Left hindlimb (tissue), 1 donor: ENCODE measurements at regions not wholly inside any gene's neighbourhood (a gene's known extent, or its start where the extent isn't known, plus 50 kb on each side); places are given as distances from the start of the nearest gene placed in this dataset.

ENCODE experiments used
- DNase-seq: peaks from one replicate; pipeline ENCODE4 v3.0.0-alpha.2; 2018

- no peak for DNase-seq
Observed at GRCh38 chr10:3478153-3478552, 305.6 kb upstream of the PITRM1 start.

GRCh38 chr10:3477683-3478082, 305.1 kb upstream of the PITRM1 start:
- DNase-seq, result no peak

- no peak for DNase-seq
Observed at GRCh38 chr10:3476640-3477448, 304.3 kb upstream of the PITRM1 start.

GRCh38 chr10:3476186-3476585, 303.6 kb upstream of the PITRM1 start:
- DNase-seq, result no peak

GRCh38 chr10:3475367-3475766, 302.8 kb upstream of the PITRM1 start:
- no peak for DNase-seq

- DNase-seq, result no peak
Observed at GRCh38 chr10:3474266-3474665, 301.7 kb upstream of the PITRM1 start.

GRCh38 chr10:3473271-3473670, 300.7 kb upstream of the PITRM1 start:
- no peak for DNase-seq

- DNase-seq, result no peak
Observed at GRCh38 chr10:3472287-3473051, 299.9 kb upstream of the PITRM1 start.

- no peak for DNase-seq
Observed at GRCh38 chr10:3471927-3472286, 299.3 kb upstream of the PITRM1 start.

- DNase-seq, result no peak
Observed at GRCh38 chr10:3471472-3471871, 298.9 kb upstream of the PITRM1 start.

- DNase-seq, result no peak
Observed at GRCh38 chr10:3470191-3470590, 297.6 kb upstream of the PITRM1 start.

GRCh38 chr10:3469639-3470020, 297.0 kb upstream of the PITRM1 start:
- no peak for DNase-seq

- peak; percentile 80 for DNase-seq
Observed at GRCh38 chr10:3468919-3469638, 296.5 kb upstream of the PITRM1 start.

GRCh38 chr10:3467052-3467951, 294.7 kb upstream of the PITRM1 start:
- DNase-seq, result peak; percentile 85

- peak; percentile 46 for DNase-seq
Observed at GRCh38 chr10:3465406-3465891, 292.9 kb upstream of the PITRM1 start.

GRCh38 chr10:3464760-3465405, 292.3 kb upstream of the PITRM1 start:
- DNase-seq, result no peak

GRCh38 chr10:3460420-3461128, 288.0 kb upstream of the PITRM1 start:
- DNase-seq, result no peak

- DNase-seq, result peak; percentile 60
Observed at GRCh38 chr10:3455385-3456334, 283.1 kb upstream of the PITRM1 start.

GRCh38 chr10:3452683-3453361, 280.2 kb upstream of the PITRM1 start:
- no peak for DNase-seq
